Neural cell (in vitro differentiated cells): ENCODE measurements at regions not wholly inside any gene's neighbourhood (a gene's known extent, or its start where the extent isn't known, plus 50 kb on each side); places are given as distances from the start of the nearest gene placed in this dataset.

Source experiments
- EZH2 ChIP-seq: fragments of 200-600, 300-800 bp; shearing (Covaris generic), sonication (generic); IDR thresholded peaks from 2 replicates; pipeline ENCODE4 v1.6.1; 2014; ENCODE audit warnings: antibody characterized with exemption, low read length, borderline replicate concordance, mild to moderate bottlenecking; ENCODE audit not compliant: insufficient read depth, poor library complexity, severe bottlenecking
- TAF1 ChIP-seq: IDR thresholded peaks from 2 replicates; pipeline ENCODE4 v1.6.1; 2012; ENCODE audit warnings: low read depth
- TF ChIP-seq, protein P1 (sequence below): fragments of 450-650 bp; IDR thresholded peaks from 2 replicates; pipeline ENCODE4 v1.5.1; 2014; ENCODE audit warnings: antibody characterized with exemption, mild to moderate bottlenecking, moderate library complexity; ENCODE audit not compliant: poor library complexity, severe bottlenecking

DNA sequence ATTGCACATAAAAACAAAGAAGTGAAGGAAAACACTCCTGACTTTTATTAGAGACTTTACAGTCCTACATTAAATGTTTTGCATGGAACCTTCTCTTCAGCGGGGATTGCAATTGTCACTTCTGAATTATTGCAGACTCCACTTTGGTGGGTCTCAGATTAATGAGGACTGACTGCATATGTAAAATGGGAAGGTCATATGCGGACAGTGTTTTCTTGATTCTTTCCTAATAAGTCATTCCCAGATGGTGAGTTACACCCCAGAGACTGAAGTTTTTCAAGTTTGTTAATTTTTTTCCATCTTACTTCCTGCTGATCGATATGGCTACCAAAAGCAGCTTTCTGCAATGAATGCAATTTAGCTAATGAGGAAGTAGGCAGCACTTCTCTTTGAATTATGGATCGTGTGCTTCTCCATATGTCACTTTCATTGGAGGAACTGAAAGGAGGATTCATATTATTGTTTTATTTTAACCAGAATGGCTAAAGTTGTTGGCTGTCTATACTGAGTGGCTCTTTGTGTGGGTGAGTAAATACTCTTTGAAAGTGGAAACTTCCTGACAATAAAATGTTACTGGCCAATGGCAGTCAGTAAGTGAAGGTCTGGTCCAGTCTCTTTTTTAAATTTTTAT lies 119.3 kb upstream of the CLNK start:
- TF ChIP-seq, protein P1, sequence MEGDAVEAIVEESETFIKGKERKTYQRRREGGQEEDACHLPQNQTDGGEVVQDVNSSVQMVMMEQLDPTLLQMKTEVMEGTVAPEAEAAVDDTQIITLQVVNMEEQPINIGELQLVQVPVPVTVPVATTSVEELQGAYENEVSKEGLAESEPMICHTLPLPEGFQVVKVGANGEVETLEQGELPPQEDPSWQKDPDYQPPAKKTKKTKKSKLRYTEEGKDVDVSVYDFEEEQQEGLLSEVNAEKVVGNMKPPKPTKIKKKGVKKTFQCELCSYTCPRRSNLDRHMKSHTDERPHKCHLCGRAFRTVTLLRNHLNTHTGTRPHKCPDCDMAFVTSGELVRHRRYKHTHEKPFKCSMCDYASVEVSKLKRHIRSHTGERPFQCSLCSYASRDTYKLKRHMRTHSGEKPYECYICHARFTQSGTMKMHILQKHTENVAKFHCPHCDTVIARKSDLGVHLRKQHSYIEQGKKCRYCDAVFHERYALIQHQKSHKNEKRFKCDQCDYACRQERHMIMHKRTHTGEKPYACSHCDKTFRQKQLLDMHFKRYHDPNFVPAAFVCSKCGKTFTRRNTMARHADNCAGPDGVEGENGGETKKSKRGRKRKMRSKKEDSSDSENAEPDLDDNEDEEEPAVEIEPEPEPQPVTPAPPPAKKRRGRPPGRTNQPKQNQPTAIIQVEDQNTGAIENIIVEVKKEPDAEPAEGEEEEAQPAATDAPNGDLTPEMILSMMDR: no peak
- TF ChIP-seq EZH2: no peak
- TF ChIP-seq TAF1: no peak
